ENCODE measurements at regions not wholly inside any gene's neighbourhood (a gene's known extent, or its start where the extent isn't known, plus 50 kb on each side); places are given as distances from the start of the nearest gene placed in this dataset.

GRCh38 chr13:29911781-29912418, 61.5 kb upstream of the UBL3 start:
- Histone ChIP-seq H3K36me3 (ENCODE audit: control insufficient read depth, insufficient read depth, low read length) (no peaks in the 10 kb centered on the region), H3K4me3 (ENCODE audit: low read depth, low read length) (no peak overlapping the region), H2AFZ (no peak overlapping the region), H3K27ac (no peak overlapping the region), H3K9me3 (ENCODE audit: control insufficient read depth, low read length) (no peaks in the 10 kb centered on the region), H3K4me1 (no peaks in the 10 kb centered on the region), H3K27me3 (ENCODE audit: control insufficient read depth, insufficient read depth, low read length) (no peaks in the 10 kb centered on the region), H3K9ac (no peak overlapping the region), H3K79me2 (no peaks in the 10 kb centered on the region), H3K4me2 (ENCODE audit: low read length) (no peak overlapping the region)
- no peak for TF ChIP-seq CTCF (IDR thresholded peaks at IDR 0.05)

GRCh38 chr13:29909975-29910674, 59.7 kb upstream of the UBL3 start:
- Histone ChIP-seq H3K4me3 (ENCODE audit: low read depth, low read length) (no peak overlapping the region), H3K27me3 (ENCODE audit: control insufficient read depth, insufficient read depth, low read length) (no peaks in the 10 kb centered on the region), H3K27ac (no peak overlapping the region), H3K79me2 (no peaks in the 10 kb centered on the region), H2AFZ (no peak overlapping the region), H3K9me3 (ENCODE audit: control insufficient read depth, low read length) (no peaks in the 10 kb centered on the region), H3K36me3 (ENCODE audit: control insufficient read depth, insufficient read depth, low read length) (no peaks in the 10 kb centered on the region), H3K4me1 (no peaks in the 10 kb centered on the region), H3K4me2 (ENCODE audit: low read length) (no peak overlapping the region), H3K9ac (no peak overlapping the region)
- no peak for TF ChIP-seq CTCF (IDR thresholded peaks at IDR 0.05)

- no peak overlapping the region for H3K27ac ChIP-seq
- no peak overlapping the region for H3K9ac ChIP-seq
- no peak overlapping the region for H2AFZ ChIP-seq
- H3K27me3 ChIP-seq (ENCODE audit: control insufficient read depth, insufficient read depth, low read length): no peaks in the 10 kb centered on the region
- H3K36me3 ChIP-seq (ENCODE audit: control insufficient read depth, insufficient read depth, low read length): no peaks in the 10 kb centered on the region
- no peaks in the 10 kb centered on the region for H3K9me3 ChIP-seq (ENCODE audit: control insufficient read depth, low read length)
- H3K79me2 ChIP-seq: no peaks in the 10 kb centered on the region
- H3K4me3 ChIP-seq (ENCODE audit: low read depth, low read length): no peak overlapping the region
- TF ChIP-seq CTCF (IDR thresholded peaks at IDR 0.05): no peak
- H3K4me2 ChIP-seq (ENCODE audit: low read length): no peak overlapping the region
- no peaks in the 10 kb centered on the region for H3K4me1 ChIP-seq
Observed at GRCh38 chr13:29909081-29909730, 58.8 kb upstream of the UBL3 start.

GRCh38 chr13:29908416-29909080, 58.1 kb upstream of the UBL3 start:
- no peaks in the 10 kb centered on the region for H3K79me2 ChIP-seq
- H3K4me2 ChIP-seq (ENCODE audit: low read length): no peak overlapping the region
- H3K27me3 ChIP-seq (ENCODE audit: control insufficient read depth, insufficient read depth, low read length): no peaks in the 10 kb centered on the region
- H2AFZ ChIP-seq: no peak overlapping the region
- TF ChIP-seq CTCF (IDR thresholded peaks at IDR 0.05): no peak
- no peaks in the 10 kb centered on the region for H3K36me3 ChIP-seq (ENCODE audit: control insufficient read depth, insufficient read depth, low read length)
- no peaks in the 10 kb centered on the region for H3K4me1 ChIP-seq
- H3K9ac ChIP-seq: no peak overlapping the region
- no peaks in the 10 kb centered on the region for H3K9me3 ChIP-seq (ENCODE audit: control insufficient read depth, low read length)
- H3K27ac ChIP-seq: no peak overlapping the region
- H3K4me3 ChIP-seq (ENCODE audit: low read depth, low read length): no peak overlapping the region

All from parathyroid adenoma (tissue), 2 donors.